ENCODE measurements at regions not wholly inside any gene's neighbourhood (a gene's known extent, or its start where the extent isn't known, plus 50 kb on each side); places are given as distances from the start of the nearest gene placed in this dataset.

DNA sequence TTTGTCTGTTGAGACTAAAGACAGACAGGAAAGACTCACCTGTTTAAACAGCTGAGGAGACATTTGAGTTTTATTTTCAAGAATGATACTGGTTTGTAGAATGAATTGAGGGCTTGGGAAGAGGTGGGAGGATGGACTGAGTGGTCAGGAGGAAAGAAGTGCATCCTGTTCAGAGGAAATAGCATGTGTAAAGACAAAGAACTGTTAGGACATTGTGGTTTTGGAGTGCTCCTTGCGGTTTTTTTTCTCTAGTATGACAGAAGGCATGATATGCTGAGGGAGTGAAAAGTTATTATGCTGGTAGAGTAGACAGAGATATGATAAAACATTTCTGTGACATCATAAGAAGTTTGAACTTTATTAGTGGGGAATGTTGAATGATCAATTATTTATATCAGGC lies 270.7 kb upstream of the ELAVL2 start:
- TF ChIP-seq, protein P1, sequence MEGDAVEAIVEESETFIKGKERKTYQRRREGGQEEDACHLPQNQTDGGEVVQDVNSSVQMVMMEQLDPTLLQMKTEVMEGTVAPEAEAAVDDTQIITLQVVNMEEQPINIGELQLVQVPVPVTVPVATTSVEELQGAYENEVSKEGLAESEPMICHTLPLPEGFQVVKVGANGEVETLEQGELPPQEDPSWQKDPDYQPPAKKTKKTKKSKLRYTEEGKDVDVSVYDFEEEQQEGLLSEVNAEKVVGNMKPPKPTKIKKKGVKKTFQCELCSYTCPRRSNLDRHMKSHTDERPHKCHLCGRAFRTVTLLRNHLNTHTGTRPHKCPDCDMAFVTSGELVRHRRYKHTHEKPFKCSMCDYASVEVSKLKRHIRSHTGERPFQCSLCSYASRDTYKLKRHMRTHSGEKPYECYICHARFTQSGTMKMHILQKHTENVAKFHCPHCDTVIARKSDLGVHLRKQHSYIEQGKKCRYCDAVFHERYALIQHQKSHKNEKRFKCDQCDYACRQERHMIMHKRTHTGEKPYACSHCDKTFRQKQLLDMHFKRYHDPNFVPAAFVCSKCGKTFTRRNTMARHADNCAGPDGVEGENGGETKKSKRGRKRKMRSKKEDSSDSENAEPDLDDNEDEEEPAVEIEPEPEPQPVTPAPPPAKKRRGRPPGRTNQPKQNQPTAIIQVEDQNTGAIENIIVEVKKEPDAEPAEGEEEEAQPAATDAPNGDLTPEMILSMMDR (IDR thresholded peaks at IDR 0.05 in 8 of 11, conservative IDR thresholded peaks at IDR 0.05 in 3 of 11), result no peak
- TF ChIP-seq POLR2AphosphoS5 (IDR thresholded peaks at IDR 0.05) (no peak), POLR2A (IDR thresholded peaks at IDR 0.05) (no peak)
